Activated B cell treated with CpG ODN at 0.5 μM for 24 hours (primary cell): ENCODE measurements at regions not wholly inside any gene's neighbourhood (a gene's known extent, or its start where the extent isn't known, plus 50 kb on each side); places are given as distances from the start of the nearest gene placed in this dataset.

Experiments used
- ATAC-seq: fragments of 200-7000 bp; cut with Tn5 transposase; one replicate; pipeline ENCODE4 v1.10.0; 2021; ENCODE audit warnings: low read depth, mild to moderate bottlenecking, moderate library complexity
- CTCF ChIA-PET: fragments of 350-600 bp; sonication (Branson Sonifier 250); formaldehyde crosslinking; loops from one replicate; lab custom pipeline; 2021; ENCODE audit warnings: antibody characterized with exemption; lab: Charles Lee
- POLR2A ChIA-PET: fragments of 350-600 bp; sonication (Branson Sonifier 250); formaldehyde crosslinking; loops from one replicate; lab custom pipeline; 2021; ENCODE audit warnings: antibody characterized with exemption; lab: Charles Lee
- DNase-seq: peaks from one replicate; pipeline ENCODE4 v3.0.0; 2022
- H3K27ac Mint-ChIP-seq: one replicate; pipeline ENCODE4 v1.8.0; 2020; ENCODE audit warnings: mixed read lengths
- H3K27me3 Mint-ChIP-seq: one replicate; pipeline ENCODE4 v1.8.0; 2021; ENCODE audit warnings: mixed read lengths
- H3K36me3 Mint-ChIP-seq: one replicate; pipeline ENCODE4 v1.8.0; 2021; ENCODE audit warnings: low read depth, mixed read lengths
- H3K4me1 Mint-ChIP-seq: one replicate; pipeline ENCODE4 v1.8.0; 2021; ENCODE audit warnings: mixed read lengths
- H3K4me3 Mint-ChIP-seq: one replicate; pipeline ENCODE4 v1.8.0; 2020; ENCODE audit warnings: mild to moderate bottlenecking, mixed read lengths
- H3K9me3 Mint-ChIP-seq: one replicate; pipeline ENCODE4 v1.8.0; 2020; ENCODE audit warnings: mixed read lengths
- CTCF ChIP-seq: fragments of 200-600 bp; IDR thresholded peaks from one replicate; pipeline ENCODE4 v1.8.0; 2022; ENCODE audit warnings: antibody characterized with exemption, mild to moderate bottlenecking
- intact Hi-C: fragments of 100-400 bp; cut with micrococcal nuclease; formaldehyde crosslinking; loops from one replicate; pipeline ENCODE4 v1.15.1; 2024

DNA sequence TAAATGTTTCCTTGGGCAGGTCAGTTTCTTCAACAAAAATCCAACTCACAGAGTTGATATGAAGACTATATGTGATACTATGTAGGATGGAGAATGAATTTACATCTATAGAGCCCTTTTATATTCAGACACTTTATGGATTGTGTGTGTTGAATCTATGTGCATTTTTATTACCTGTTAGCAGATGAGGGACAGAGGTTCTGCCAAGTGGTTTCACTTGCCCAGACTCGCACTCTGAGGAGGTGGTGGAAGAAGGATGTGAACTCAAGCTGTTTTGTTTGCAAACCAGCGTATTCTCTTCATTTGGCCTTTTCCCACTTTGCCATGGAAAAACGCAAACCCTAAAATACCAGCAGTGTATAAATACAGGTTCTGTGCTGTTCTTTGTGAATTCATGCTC is 237.6 kb downstream of the TDRD15 start:
- Mint-ChIP-seq H3K27me3 (no peaks in the 10 kb centered on the region), H3K4me1 (no peaks in the 10 kb centered on the region), H3K4me3 (no peak overlapping the region), H3K36me3 (no peaks in the 10 kb centered on the region), H3K9me3 (no peaks in the 10 kb centered on the region), H3K27ac (no peak overlapping the region)
- intact Hi-C loops, result no loop called here
- ChIA-PET POLR2A (no interaction called here), CTCF (no interaction called here)
- no peak for TF ChIP-seq CTCF
- DNase-seq (no peak), ATAC-seq (no peak)

DNA sequence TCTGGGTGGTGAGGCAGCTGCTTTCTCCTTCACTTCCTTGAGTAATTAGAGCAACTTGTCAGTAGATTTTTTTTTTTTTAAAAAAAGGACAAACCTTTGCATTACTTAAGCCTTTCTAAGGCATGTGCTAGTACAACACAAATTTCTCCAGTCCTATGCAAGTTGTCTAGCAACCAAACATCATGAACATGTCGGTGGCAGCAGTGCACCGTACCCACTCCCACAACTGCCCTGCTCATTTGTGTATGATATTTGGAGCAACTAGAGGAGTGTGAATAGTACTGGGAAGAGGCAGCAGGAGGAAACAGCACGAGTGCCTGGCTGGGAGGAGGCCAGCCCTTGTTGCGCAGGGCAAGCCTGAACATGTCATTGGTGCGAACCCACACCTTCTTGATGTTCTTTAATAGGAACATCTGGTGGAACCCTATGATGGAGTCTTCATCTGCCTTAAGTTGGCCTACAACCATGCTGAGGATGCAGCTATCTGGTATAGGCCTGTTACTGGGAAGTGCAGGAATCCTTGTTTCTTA is 238.3 kb downstream of the TDRD15 start:
- Mint-ChIP-seq H3K27me3 (no peaks in the 10 kb centered on the region), H3K4me3 (no peak overlapping the region), H3K4me1 (no peaks in the 10 kb centered on the region), H3K27ac (no peak overlapping the region), H3K36me3 (no peaks in the 10 kb centered on the region), H3K9me3 (no peaks in the 10 kb centered on the region)
- ChIA-PET CTCF (no interaction called here), POLR2A (no interaction called here)
- no peak for ATAC-seq
- no peak for TF ChIP-seq CTCF
- no peak for DNase-seq
- intact Hi-C loops, result no loop called here

DNA sequence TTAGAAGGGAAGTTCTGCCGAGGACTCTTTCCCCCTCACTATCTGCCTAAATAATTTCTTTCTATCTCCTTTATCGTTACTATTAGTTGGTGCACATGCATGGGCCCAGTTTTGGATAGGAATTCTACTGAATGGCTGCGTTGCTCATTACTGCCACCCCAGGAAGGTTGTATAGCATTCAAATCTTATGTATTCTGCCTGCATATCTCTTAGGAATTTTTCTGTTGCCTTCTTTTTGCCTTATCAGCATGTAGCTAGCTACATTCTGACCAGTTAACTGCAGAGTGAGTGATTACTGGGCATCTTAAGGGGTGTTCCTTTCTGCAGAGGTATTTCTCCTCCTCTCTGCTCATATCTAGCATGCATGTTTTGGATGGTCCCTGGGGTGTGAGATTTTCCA is 239.6 kb downstream of the TDRD15 start:
- no peak for TF ChIP-seq CTCF
- ChIA-PET CTCF (no interaction called here), POLR2A (no interaction called here)
- ATAC-seq, result no peak
- Mint-ChIP-seq H3K4me3 (no peak overlapping the region), H3K27ac (no peak overlapping the region), H3K4me1 (no peaks in the 10 kb centered on the region), H3K9me3 (no peaks in the 10 kb centered on the region), H3K27me3 (no peaks in the 10 kb centered on the region), H3K36me3 (no peaks in the 10 kb centered on the region)
- intact Hi-C loops, result no loop called here
- no peak for DNase-seq

GRCh38 chr2:21367421-21367820 is 243.7 kb downstream of the TDRD15 start:
- no peak for ATAC-seq
- ChIA-PET POLR2A (no interaction called here), CTCF (no interaction called here)
- no peak overlapping the region for H3K27ac Mint-ChIP-seq
- H3K27me3 Mint-ChIP-seq, result no peaks in the 10 kb centered on the region
- DNase-seq, result no peak
- no peak overlapping the region for H3K4me3 Mint-ChIP-seq
- H3K36me3 Mint-ChIP-seq, result no peaks in the 10 kb centered on the region
- intact Hi-C loops, result no loop called here
- H3K4me1 Mint-ChIP-seq, result no peaks in the 10 kb centered on the region
- TF ChIP-seq CTCF, result no peak
- no peaks in the 10 kb centered on the region for H3K9me3 Mint-ChIP-seq

- H3K4me3 Mint-ChIP-seq, result no peak overlapping the region
Measured at GRCh38 chr2:21369787-21370186, 246.0 kb downstream of the TDRD15 start.

More at GRCh38 chr2:21369787-21370186, 246.0 kb downstream of the TDRD15 start:
- no peaks in the 10 kb centered on the region for H3K4me1 Mint-ChIP-seq
- ATAC-seq (no peak), DNase-seq (no peak)
- H3K36me3 Mint-ChIP-seq, result no peaks in the 10 kb centered on the region
- no peak for TF ChIP-seq CTCF
- CTCF ChIA-PET, result no interaction called here
- H3K27me3 Mint-ChIP-seq, result no peaks in the 10 kb centered on the region
- H3K27ac Mint-ChIP-seq, result no peak overlapping the region
- no peaks in the 10 kb centered on the region for H3K9me3 Mint-ChIP-seq
- POLR2A ChIA-PET, result no interaction called here
- intact Hi-C loops, result no loop called here
